ENCODE measurements at regions not wholly inside any gene's neighbourhood (a gene's known extent, or its start where the extent isn't known, plus 50 kb on each side); places are given as distances from the start of the nearest gene placed in this dataset.

DNA sequence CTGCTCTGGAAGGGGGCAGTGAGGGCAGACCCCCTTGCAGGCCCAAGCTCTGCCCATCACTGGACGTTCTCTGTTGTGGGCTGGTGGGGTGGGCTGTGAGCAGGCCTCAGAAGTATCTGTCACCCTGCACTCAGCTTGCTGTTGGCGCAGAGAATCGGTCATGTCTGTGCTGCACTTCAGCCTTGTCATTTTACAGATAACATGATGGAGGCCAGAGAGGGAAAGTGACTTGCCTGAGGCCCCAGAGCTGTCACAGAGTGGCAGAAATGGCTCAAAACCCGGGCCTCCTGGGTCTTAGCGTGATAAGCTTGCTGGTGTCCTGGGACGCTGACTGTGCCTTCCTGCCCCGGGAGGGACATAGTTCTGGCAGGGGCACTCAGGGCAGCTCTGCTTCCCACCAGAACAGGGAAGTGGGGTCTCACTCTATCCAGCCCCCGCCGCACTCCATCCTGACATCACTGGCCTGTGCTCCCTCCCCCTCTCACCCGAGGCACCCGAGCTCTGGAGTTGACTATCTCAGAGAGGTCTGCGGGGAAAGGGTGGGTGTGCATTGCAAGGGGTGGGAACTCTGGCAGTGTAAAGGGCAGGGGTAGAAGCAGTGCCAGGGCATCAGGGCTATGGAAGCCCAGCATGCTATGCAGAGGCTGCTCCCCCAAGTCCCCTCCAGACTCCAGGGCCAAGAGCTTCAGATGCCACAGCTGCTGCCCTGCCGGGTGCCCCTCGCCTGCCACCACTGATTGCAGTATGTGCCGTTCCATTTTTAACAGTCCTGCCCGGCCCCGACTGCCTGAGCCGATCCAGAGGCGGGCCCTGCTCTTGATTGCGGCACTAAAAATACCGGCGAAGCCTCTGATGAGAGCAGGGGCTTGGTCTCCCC, 50.4 kb upstream of the NECTIN1 start:
- no peaks in the 10 kb centered on the region for H3K4me1 Mint-ChIP-seq (ENCODE audit: low read depth)
- H3K27me3 Mint-ChIP-seq = peaks cover 33% of the 10 kb centered on the region
- H3K36me3 Mint-ChIP-seq (ENCODE audit: insufficient read depth) = no peaks in the 10 kb centered on the region
- DNase-seq (ENCODE audit: low spot score, unreplicated experiment) = no peak
- no peak overlapping the region for H3K4me3 Mint-ChIP-seq (ENCODE audit: low read depth)
- TF ChIP-seq CTCF (IDR thresholded peaks at IDR 0.05; ENCODE audit: unreplicated experiment) = no peak
- H3K27ac Mint-ChIP-seq = no peak overlapping the region
- no peaks in the 10 kb centered on the region for H3K9me3 Mint-ChIP-seq (ENCODE audit: low read depth)
